Left lobe of liver (tissue), 2 donors: ENCODE measurements at regions not wholly inside any gene's neighbourhood (a gene's known extent, or its start where the extent isn't known, plus 50 kb on each side); places are given as distances from the start of the nearest gene placed in this dataset.
A peak's percentile ranks its signal among the peaks of the same experiment; 100 is the strongest.
"Not testable (repeated sequence)": the region's sequence is repeated elsewhere in the genome, so short reads cannot be mapped to it uniquely, and the experiment has no call there.

Experiments
- ATAC-seq: fragments of 200-7000 bp; cut with Tn5 transposase; one replicate; pipeline ENCODE4 v1.9.1; 2020; ENCODE audit warnings: mild to moderate bottlenecking, moderate library complexity
- DNase-seq: peaks from one replicate; pipeline ENCODE4 v3.0.0-alpha.2; 2020; ENCODE audit warnings: low spot score
- donor health status: DM: no; HTN: no; CAD: no; lungs with moderate emphysema.
- donor health status: DM: no; HTN: yes; CAD: no.

- ATAC-seq (no peak), DNase-seq (no peak)
These were observed 230.6 kb downstream of the UTRN start for GRCh38 chr6:144515761-144516160.

DNA sequence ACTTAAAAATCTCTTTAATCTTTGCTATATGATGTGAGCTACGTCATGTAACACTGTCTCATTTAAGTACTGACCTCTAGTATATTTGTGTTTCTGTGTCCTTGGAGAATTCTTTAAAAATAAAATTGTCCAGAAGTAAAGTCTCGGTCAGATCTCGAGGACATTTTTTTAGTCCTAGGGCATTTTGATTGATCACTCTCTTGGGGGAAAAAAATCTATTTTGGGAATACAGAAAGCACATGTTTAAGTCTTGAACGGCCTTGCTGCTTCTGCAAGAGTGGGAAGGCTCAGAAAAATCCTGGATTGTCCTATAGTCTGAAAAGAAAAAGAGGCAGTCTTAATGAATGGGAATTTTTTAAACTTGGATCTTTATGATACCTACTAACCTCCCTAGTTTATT lies 234.3 kb downstream of the UTRN start:
- no peak for DNase-seq
- ATAC-seq = no peak

DNA sequence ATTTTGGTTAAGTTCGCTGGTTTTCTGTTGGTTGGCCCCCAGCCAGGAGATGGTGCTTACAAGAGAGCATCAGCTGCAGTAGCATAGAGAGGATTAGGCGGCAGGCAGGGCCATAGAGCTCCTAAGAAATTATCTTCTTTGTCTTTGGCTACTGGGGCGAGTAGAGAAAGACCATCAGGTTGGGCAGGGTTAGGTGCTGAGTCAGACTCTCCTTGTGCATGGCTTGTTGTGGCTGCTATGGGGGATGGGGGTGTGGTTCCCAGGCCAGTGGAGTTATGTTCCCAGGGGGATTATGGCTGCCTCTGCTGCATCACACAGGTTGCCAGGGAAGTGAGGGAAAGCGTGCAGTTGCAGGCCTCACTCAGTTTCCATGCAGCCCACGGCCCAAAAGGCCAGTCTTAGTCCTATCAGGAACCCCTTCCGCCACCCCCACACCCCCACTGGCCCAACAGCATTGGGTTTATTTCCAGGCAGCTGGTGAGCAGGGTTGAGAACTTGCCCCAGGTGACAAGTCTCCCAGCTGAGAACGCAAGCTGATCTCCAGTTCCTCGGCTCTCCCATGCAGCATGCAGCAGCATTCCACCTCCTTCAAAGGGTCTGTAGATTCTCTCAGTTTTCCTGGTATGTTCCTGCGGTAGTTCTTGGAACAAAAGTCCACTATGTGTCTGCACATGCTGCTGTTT lies 243.7 kb downstream of the UTRN start:
- ATAC-seq = no peak
- no peak for DNase-seq

DNA sequence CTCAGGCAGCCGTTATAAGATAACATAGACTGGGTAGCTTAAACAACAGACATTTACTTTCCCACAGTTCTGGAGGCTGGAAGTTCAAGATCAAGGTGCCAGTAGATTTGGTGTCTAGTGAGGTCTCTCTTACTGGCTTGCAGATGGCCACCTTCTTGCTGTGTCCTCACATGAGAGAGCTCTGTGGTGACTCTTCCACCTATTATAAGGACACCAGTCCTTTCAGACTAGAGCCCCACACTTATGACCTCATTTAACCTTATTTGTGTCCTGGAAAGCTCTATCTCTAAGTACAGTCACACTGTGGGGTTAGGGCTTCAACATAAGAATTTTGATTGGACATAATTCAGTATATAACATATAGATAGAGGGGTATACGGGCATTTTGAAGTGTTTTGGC lies 245.0 kb downstream of the UTRN start:
- ATAC-seq (no peak), DNase-seq (no peak)

- not testable (repeated sequence) for DNase-seq, ATAC-seq
These were observed 247.1 kb downstream of the UTRN start for GRCh38 chr6:144532238-144532637.

GRCh38 chr6:144534180-144534579 lies 249.0 kb downstream of the UTRN start:
- no peak for ATAC-seq
- DNase-seq = no peak

DNA sequence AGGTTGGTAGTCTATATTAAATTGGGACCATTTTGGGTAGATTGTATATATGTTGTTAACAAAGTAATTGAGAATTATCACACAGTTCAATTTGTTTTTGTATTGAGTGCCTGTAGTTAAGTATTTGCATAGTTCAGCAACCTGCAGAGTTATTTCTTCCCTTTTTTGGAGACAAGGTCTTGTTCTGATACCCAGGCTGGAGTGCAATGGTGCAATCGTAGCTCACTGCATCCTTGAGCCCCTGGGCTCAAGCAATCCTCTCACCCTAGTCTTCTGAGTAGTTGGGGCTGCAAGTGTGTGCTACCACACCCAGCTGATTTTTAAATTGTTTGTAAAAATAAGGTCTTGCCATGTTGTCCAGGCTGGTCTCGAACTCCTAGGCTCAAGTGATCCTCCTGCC lies 250.5 kb downstream of the UTRN start:
- ATAC-seq = no peak
- DNase-seq = no peak

GRCh38 chr6:144536079-144536478 lies 250.9 kb downstream of the UTRN start:
- ATAC-seq (no peak), DNase-seq (no peak)

GRCh38 chr6:144543006-144543871 lies 258.1 kb downstream of the UTRN start:
- no peak for ATAC-seq
- no peak for DNase-seq

DNA sequence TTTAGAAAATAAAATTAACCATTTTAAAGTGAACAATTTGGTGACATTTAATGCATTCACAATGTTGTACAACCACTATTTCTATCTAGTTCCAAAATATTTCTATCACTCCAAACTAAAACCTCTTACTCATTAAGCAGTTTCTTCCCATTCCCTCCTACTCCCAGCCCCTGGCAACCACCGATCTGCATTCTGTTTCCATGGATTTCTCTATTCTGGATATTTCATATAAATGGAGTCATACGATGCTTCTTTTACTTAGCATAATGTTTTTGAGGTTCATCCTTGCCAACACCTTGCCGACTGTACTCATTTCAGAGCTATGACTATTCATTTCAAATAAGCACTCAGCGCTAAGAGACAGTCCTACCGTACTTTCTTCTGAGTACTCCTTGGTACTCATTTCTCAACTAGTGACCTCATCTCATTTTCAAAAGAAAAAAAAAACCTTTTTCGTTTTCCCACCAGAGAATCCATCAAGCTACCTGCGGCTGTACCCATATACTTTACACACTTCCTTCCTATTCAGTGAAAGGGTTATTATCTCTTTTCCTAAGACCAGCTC lies 259.2 kb downstream of the UTRN start:
- no peak for DNase-seq
- no peak for ATAC-seq

DNA sequence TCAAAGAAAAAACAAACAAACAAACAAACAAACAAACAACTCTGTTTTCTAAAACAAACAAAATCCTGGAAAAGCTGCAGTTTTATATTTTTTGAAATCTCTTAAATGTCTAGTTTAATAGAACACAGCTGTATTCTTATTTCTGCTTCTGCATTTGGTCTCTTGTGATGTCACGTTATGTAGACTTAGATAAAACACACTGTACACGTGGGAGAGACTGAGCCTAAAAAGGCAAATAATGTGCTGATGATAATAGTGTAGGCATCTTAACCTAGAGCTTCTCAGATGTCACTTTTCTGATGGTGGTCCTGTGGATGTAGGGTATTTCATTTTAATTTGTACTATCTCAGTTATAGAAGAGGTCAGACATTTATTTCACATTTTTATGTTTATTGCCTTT lies 261.7 kb downstream of the UTRN start:
- no peak for ATAC-seq

GRCh38 chr6:144547409-144547808 lies 262.3 kb downstream of the UTRN start:
- no peak for ATAC-seq
- no peak for DNase-seq

More for the DNA sequence above, 261.7 kb downstream of the UTRN start:
- DNase-seq = no peak

GRCh38 chr6:144548536-144548935 lies 263.4 kb downstream of the UTRN start:
- no peak for DNase-seq
- ATAC-seq = peak; percentile 94

- no peak for ATAC-seq
- no peak for DNase-seq
These were observed 265.0 kb downstream of the UTRN start for GRCh38 chr6:144549837-144550747.

DNA sequence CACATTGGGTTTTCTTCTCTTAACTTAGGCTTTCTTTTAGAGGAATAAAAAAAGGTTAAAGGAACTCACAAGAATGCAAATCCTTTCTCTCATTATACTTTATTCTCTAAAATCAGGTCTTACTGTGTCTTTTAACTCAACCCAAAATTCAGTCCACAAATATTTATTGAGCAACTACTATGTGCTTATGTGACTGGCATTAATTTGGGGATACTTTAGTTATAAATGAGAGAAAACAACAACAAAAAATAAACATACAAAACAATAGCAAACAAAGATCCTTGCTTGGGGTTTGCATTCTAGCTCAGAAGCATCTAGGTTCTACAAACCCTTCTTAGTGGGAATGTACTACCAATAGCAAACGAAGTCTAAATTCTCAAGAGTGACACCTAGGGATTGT lies 266.2 kb downstream of the UTRN start:
- ATAC-seq (no peak), DNase-seq (no peak)

- no peak for ATAC-seq
- no peak for DNase-seq
These were observed 269.9 kb downstream of the UTRN start for GRCh38 chr6:144555066-144555465.

GRCh38 chr6:144559865-144560593 lies 274.9 kb downstream of the UTRN start:
- DNase-seq = no peak
- ATAC-seq = no peak

GRCh38 chr6:144561455-144562043 lies 276.4 kb downstream of the UTRN start:
- ATAC-seq (no peak), DNase-seq (no peak)

DNA sequence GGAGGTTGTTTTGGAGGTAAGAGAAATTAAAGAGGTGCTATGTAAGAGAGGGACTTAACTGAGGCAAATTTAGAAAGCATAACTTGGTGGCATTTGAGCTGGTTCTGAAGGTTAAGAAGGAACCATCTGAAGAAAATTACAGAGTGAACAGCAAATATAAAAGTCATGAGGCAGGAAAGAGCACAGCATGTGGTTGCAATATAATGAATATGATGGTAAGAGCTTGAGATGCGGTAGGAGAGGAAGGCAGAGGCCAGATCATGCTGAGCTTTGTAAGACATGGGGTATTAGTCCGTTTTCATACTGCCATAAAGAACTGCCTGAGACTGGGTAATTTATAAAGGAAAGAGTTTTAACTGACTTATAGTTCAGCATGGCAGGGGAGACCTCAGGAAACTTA lies 279.1 kb downstream of the UTRN start:
- ATAC-seq (no peak), DNase-seq (no peak)
